ENCODE measurements at regions not wholly inside any gene's neighbourhood (a gene's known extent, or its start where the extent isn't known, plus 50 kb on each side); places are given as distances from the start of the nearest gene placed in this dataset.

GRCh38 chr1:239225396-239225795 lies 161.0 kb upstream of the CHRM3 start:
- Histone ChIP-seq H3K27me3 (no peaks in the 10 kb centered on the region), H3K4me3 (no peak overlapping the region), H3K4me1 (no peaks in the 10 kb centered on the region), H3K36me3 (no peaks in the 10 kb centered on the region), H3K27ac (no peak overlapping the region), H3K9me3 (peaks cover 3 to 46% of the 10 kb centered on the region in 2 donors)
- no peak for TF ChIP-seq CTCF (IDR thresholded peaks at IDR 0.05)
- DNase-seq (ENCODE audit: low spot score), result no peak

- TF ChIP-seq CTCF (IDR thresholded peaks at IDR 0.05), result no peak
- no peak overlapping the region for H3K4me3 ChIP-seq
- H3K9me3 ChIP-seq, result peaks cover 3 to 46% of the 10 kb centered on the region in 2 donors
- no peaks in the 10 kb centered on the region for H3K36me3 ChIP-seq
- H3K27me3 ChIP-seq, result no peaks in the 10 kb centered on the region
- no peak for DNase-seq (ENCODE audit: low spot score)
- H3K4me1 ChIP-seq, result no peaks in the 10 kb centered on the region
- H3K27ac ChIP-seq, result no peak overlapping the region
Observed at GRCh38 chr1:239224100-239224499, 162.3 kb upstream of the CHRM3 start.

GRCh38 chr1:239222999-239223398 lies 163.4 kb upstream of the CHRM3 start:
- H3K36me3 ChIP-seq, result no peaks in the 10 kb centered on the region
- no peak overlapping the region for H3K27ac ChIP-seq
- peaks cover 3 to 46% of the 10 kb centered on the region in 2 donors for H3K9me3 ChIP-seq
- H3K27me3 ChIP-seq, result no peaks in the 10 kb centered on the region
- no peak for TF ChIP-seq CTCF (IDR thresholded peaks at IDR 0.05)
- H3K4me1 ChIP-seq, result no peaks in the 10 kb centered on the region
- DNase-seq (ENCODE audit: low spot score), result no peak
- H3K4me3 ChIP-seq, result no peak overlapping the region

- no peak overlapping the region for H3K4me3 ChIP-seq
- no peak for DNase-seq (ENCODE audit: low spot score)
- H3K9me3 ChIP-seq, result peaks cover 3 to 45% of the 10 kb centered on the region in 2 donors
- H3K27me3 ChIP-seq, result no peaks in the 10 kb centered on the region
- H3K4me1 ChIP-seq, result no peaks in the 10 kb centered on the region
- TF ChIP-seq CTCF (IDR thresholded peaks at IDR 0.05), result no peak
- no peaks in the 10 kb centered on the region for H3K36me3 ChIP-seq
- H3K27ac ChIP-seq, result no peak overlapping the region
Observed at GRCh38 chr1:239221656-239222055, 164.7 kb upstream of the CHRM3 start.

GRCh38 chr1:239219679-239220078 lies 166.7 kb upstream of the CHRM3 start:
- Histone ChIP-seq H3K4me1 (no peaks in the 10 kb centered on the region), H3K27ac (no peak overlapping the region), H3K4me3 (no peak overlapping the region), H3K36me3 (no peaks in the 10 kb centered on the region), H3K9me3 (peaks cover 3 to 25% of the 10 kb centered on the region in 2 donors), H3K27me3 (no peaks in the 10 kb centered on the region)
- no peak for DNase-seq (ENCODE audit: low spot score)
- TF ChIP-seq CTCF (IDR thresholded peaks at IDR 0.05), result no peak

GRCh38 chr1:239218301-239218700 lies 168.1 kb upstream of the CHRM3 start:
- Histone ChIP-seq H3K9me3 (peaks cover 3 to 20% of the 10 kb centered on the region in 2 donors), H3K27me3 (no peaks in the 10 kb centered on the region), H3K27ac (no peak overlapping the region), H3K4me3 (no peak overlapping the region), H3K4me1 (no peaks in the 10 kb centered on the region), H3K36me3 (no peaks in the 10 kb centered on the region)
- no peak for DNase-seq (ENCODE audit: low spot score)
- TF ChIP-seq CTCF (IDR thresholded peaks at IDR 0.05), result no peak
